WTC11 (cell line): ENCODE measurements at regions not wholly inside any gene's neighbourhood (a gene's known extent, or its start where the extent isn't known, plus 50 kb on each side); places are given as distances from the start of the nearest gene placed in this dataset.

Source experiments
- ATF1 ChIP-seq: sonication (generic); formaldehyde crosslinking; IDR thresholded peaks from 2 replicates; pipeline ENCODE4 v1.8.1; 2023; ENCODE audit warnings: mild to moderate bottlenecking, moderate library complexity, missing genetic modification reagents
- ATF3 ChIP-seq: sonication (generic); formaldehyde crosslinking; conservative IDR thresholded peaks from 2 replicates; pipeline ENCODE4 v1.8.1; 2022; ENCODE audit warnings: mild to moderate bottlenecking, missing genetic modification reagents
- CBFB ChIP-seq: sonication (generic); formaldehyde crosslinking; IDR thresholded peaks from 2 replicates; pipeline ENCODE4 v1.8.1; 2022; ENCODE audit warnings: mild to moderate bottlenecking, low read depth, missing genetic modification reagents
- CTCF ChIP-seq: fragments of 200-600 bp; IDR thresholded peaks from 2 replicates; pipeline ENCODE4 v1.8.0; 2022; ENCODE audit warnings: antibody characterized with exemption
- ESRRA ChIP-seq: sonication (generic); formaldehyde crosslinking; IDR thresholded peaks from 2 replicates; pipeline ENCODE4 v1.8.1; 2022; ENCODE audit warnings: mild to moderate bottlenecking, missing genetic modification reagents, borderline replicate concordance
- JUN ChIP-seq: sonication (generic); formaldehyde crosslinking; IDR thresholded peaks from 2 replicates; pipeline ENCODE4 v1.8.0; 2023; ENCODE audit warnings: mild to moderate bottlenecking, missing genetic modification reagents
- NR3C1 ChIP-seq: sonication (generic); formaldehyde crosslinking; conservative IDR thresholded peaks from 2 replicates; pipeline ENCODE4 v1.8.1; 2023; ENCODE audit warnings: low read depth, mild to moderate bottlenecking, missing genetic modification reagents
- PRDM15 ChIP-seq: sonication (generic); formaldehyde crosslinking; IDR thresholded peaks from 2 replicates; pipeline ENCODE4 v1.8.0; 2022; ENCODE audit warnings: missing genetic modification reagents
- TCF7 ChIP-seq: sonication (generic); formaldehyde crosslinking; IDR thresholded peaks from 2 replicates; pipeline ENCODE4 v1.8.0; 2022; ENCODE audit warnings: mild to moderate bottlenecking, low read depth, missing genetic modification reagents, moderate library complexity
- TEAD4 ChIP-seq: sonication (generic); formaldehyde crosslinking; IDR thresholded peaks from 2 replicates; pipeline ENCODE4 v1.8.0; 2022; ENCODE audit warnings: mild to moderate bottlenecking, missing genetic modification reagents
- ZNF138 ChIP-seq: sonication (generic); formaldehyde crosslinking; conservative IDR thresholded peaks from 2 replicates; pipeline ENCODE4 v1.8.1; 2022; ENCODE audit warnings: mild to moderate bottlenecking, moderate library complexity, missing genetic modification reagents
- ZNF232 ChIP-seq: sonication (generic); formaldehyde crosslinking; IDR thresholded peaks from 2 replicates; pipeline ENCODE4 v1.8.0; 2022; ENCODE audit warnings: mild to moderate bottlenecking, missing genetic modification reagents

- TF ChIP-seq ESRRA (CRISPR knock-in tag), result no peak
- no peak for TF ChIP-seq TCF7 (CRISPR knock-in tag)
- TF ChIP-seq CTCF, result no peak
- no peak for TF ChIP-seq ATF1
- TF ChIP-seq ZNF232 (CRISPR knock-in tag), result no peak
- no peak for TF ChIP-seq ZNF138 (CRISPR knock-in tag)
- no peak for TF ChIP-seq TEAD4 (CRISPR knock-in tag)
- no peak for TF ChIP-seq NR3C1 (CRISPR knock-in tag)
- TF ChIP-seq ATF3, result no peak
- no peak for TF ChIP-seq CBFB (CRISPR knock-in tag)
- TF ChIP-seq JUN (CRISPR knock-in tag), result no peak
- TF ChIP-seq PRDM15 (CRISPR knock-in tag), result no peak
Observed at GRCh38 chr7:94241402-94241925, 153.2 kb upstream of the COL1A2 start.
